Skeletal muscle satellite cell (primary cell): ENCODE measurements at regions not wholly inside any gene's neighbourhood (a gene's known extent, or its start where the extent isn't known, plus 50 kb on each side); places are given as distances from the start of the nearest gene placed in this dataset.
"Not testable (repeated sequence)": the region's sequence is repeated elsewhere in the genome, so short reads cannot be mapped to it uniquely, and the experiment has no call there.

Experiments used
- H3K27me3 ChIP-seq: 2 replicates; pipeline ENCODE4 v1.7.0; 2013; ENCODE audit warnings: low read length; ENCODE audit not compliant: control insufficient read depth, insufficient read depth
- H3K36me3 ChIP-seq: 2 replicates; pipeline ENCODE4 v1.7.0; 2013; ENCODE audit warnings: mild to moderate bottlenecking, control low read depth, low read length; ENCODE audit not compliant: insufficient read depth
- H3K4me1 ChIP-seq: 2 replicates; pipeline ENCODE4 v1.7.0; 2013; ENCODE audit warnings: low read length; ENCODE audit not compliant: control insufficient read depth, insufficient read depth
- H3K4me2 ChIP-seq: 2 replicates; pipeline ENCODE4 v1.7.0; 2013; ENCODE audit warnings: mild to moderate bottlenecking, low read length
- H3K4me3 ChIP-seq: 2 replicates; pipeline ENCODE4 v1.7.0; 2013; ENCODE audit warnings: low read length
- H3K9ac ChIP-seq: 2 replicates; pipeline ENCODE4 v1.7.0; 2013; ENCODE audit warnings: mild to moderate bottlenecking, low read depth, low read length, moderate library complexity
- H3K9me3 ChIP-seq: replicated peaks from 2 replicates; pipeline ENCODE4 v1.7.0; 2013; ENCODE audit warnings: mild to moderate bottlenecking, control low read depth, low read length

- Histone ChIP-seq H3K9me3 (no peaks in the 10 kb centered on the region), H3K4me1 (no peaks in the 10 kb centered on the region), H3K9ac (no peak overlapping the region), H3K4me3 (no peak overlapping the region), H3K36me3 (no peaks in the 10 kb centered on the region), H3K4me2 (no peak overlapping the region), H3K27me3 (no peaks in the 10 kb centered on the region)
These were observed 192.4 kb upstream of the MYLIP start for GRCh38 chr6:15936503-15936902.

- H3K4me3 ChIP-seq, result no peak overlapping the region
- H3K27me3 ChIP-seq, result no peaks in the 10 kb centered on the region
- H3K4me2 ChIP-seq, result no peak overlapping the region
- no peak overlapping the region for H3K9ac ChIP-seq
- no peaks in the 10 kb centered on the region for H3K36me3 ChIP-seq
- H3K9me3 ChIP-seq, result no peaks in the 10 kb centered on the region
- H3K4me1 ChIP-seq, result no peaks in the 10 kb centered on the region
These were observed 193.2 kb upstream of the MYLIP start for GRCh38 chr6:15935661-15936060.

- not testable (repeated sequence) for H3K9me3 ChIP-seq, H3K36me3 ChIP-seq, H3K27me3 ChIP-seq, H3K4me2 ChIP-seq, H3K4me3 ChIP-seq, H3K9ac ChIP-seq, H3K4me1 ChIP-seq
These were observed 197.2 kb upstream of the MYLIP start for GRCh38 chr6:15931697-15932096.

- Histone ChIP-seq H3K9ac (no peak overlapping the region), H3K4me2 (no peak overlapping the region), H3K4me1 (no peaks in the 10 kb centered on the region), H3K4me3 (no peak overlapping the region), H3K9me3 (no peaks in the 10 kb centered on the region), H3K27me3 (no peaks in the 10 kb centered on the region), H3K36me3 (no peaks in the 10 kb centered on the region)
These were observed 198.7 kb upstream of the MYLIP start for GRCh38 chr6:15930207-15930606.

DNA sequence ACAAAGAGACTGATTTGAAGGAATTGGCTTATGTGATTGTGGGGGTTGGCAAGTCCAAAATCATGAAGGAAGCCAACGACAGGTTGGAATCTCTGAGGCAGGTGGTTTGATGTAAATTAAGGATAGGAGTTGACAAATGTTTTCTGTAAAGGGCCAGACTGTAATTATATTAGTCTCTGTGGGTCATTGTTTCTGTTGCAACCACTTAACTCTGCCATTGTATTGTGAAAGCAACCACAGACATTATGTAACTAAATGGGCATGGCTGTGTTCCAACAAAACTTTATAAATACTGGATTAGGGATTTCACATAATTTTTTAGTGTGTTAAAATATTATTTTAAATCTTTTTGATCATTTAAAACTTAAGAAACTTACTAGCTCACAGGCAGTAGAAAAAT lies 199.2 kb upstream of the MYLIP start:
- no peaks in the 10 kb centered on the region for H3K27me3 ChIP-seq
- H3K36me3 ChIP-seq, result no peaks in the 10 kb centered on the region
- no peaks in the 10 kb centered on the region for H3K4me1 ChIP-seq
- H3K9ac ChIP-seq, result no peak overlapping the region
- no peaks in the 10 kb centered on the region for H3K9me3 ChIP-seq
- H3K4me2 ChIP-seq, result no peak overlapping the region
- no peak overlapping the region for H3K4me3 ChIP-seq

GRCh38 chr6:15927531-15928225 lies 201.2 kb upstream of the MYLIP start:
- Histone ChIP-seq H3K4me1 (no peaks in the 10 kb centered on the region), H3K9me3 (no peaks in the 10 kb centered on the region), H3K27me3 (no peaks in the 10 kb centered on the region), H3K4me2 (no peak overlapping the region), H3K36me3 (no peaks in the 10 kb centered on the region), H3K4me3 (no peak overlapping the region), H3K9ac (no peak overlapping the region)

DNA sequence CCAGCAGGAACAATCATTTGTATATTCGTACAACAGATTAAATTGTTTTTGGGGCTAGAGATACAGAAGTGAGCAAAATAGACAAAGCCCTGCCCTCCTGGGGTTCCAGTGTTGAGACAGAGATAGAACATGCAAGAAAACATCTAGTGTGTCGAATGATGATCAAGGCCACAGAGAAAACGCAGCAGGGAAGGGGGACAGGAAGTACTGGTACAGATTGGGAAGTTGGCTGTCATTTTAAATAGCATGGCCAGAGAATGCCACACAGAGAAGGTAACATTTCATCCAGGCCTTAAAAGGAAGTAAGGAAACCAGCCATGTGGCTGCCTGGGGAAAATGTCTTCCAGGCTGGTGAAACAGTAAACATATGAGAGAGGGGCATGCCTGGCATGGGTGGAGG lies 202.6 kb upstream of the MYLIP start:
- no peaks in the 10 kb centered on the region for H3K36me3 ChIP-seq
- H3K9me3 ChIP-seq, result no peaks in the 10 kb centered on the region
- H3K27me3 ChIP-seq, result no peaks in the 10 kb centered on the region
- no peak overlapping the region for H3K4me2 ChIP-seq
- H3K4me1 ChIP-seq, result no peaks in the 10 kb centered on the region
- no peak overlapping the region for H3K4me3 ChIP-seq
- no peak overlapping the region for H3K9ac ChIP-seq

- no peak overlapping the region for H3K4me2 ChIP-seq
- no peak overlapping the region for H3K9ac ChIP-seq
- no peaks in the 10 kb centered on the region for H3K9me3 ChIP-seq
- H3K4me1 ChIP-seq, result no peaks in the 10 kb centered on the region
- H3K4me3 ChIP-seq, result no peak overlapping the region
- H3K36me3 ChIP-seq, result no peaks in the 10 kb centered on the region
- H3K27me3 ChIP-seq, result no peaks in the 10 kb centered on the region
These were observed 204.0 kb upstream of the MYLIP start for GRCh38 chr6:15924893-15925292.

GRCh38 chr6:15922510-15923250 lies 206.2 kb upstream of the MYLIP start:
- Histone ChIP-seq H3K4me2 (no peak overlapping the region), H3K4me1 (no peaks in the 10 kb centered on the region), H3K27me3 (no peaks in the 10 kb centered on the region), H3K4me3 (no peak overlapping the region), H3K9ac (no peak overlapping the region), H3K9me3 (no peaks in the 10 kb centered on the region), H3K36me3 (no peaks in the 10 kb centered on the region)

DNA sequence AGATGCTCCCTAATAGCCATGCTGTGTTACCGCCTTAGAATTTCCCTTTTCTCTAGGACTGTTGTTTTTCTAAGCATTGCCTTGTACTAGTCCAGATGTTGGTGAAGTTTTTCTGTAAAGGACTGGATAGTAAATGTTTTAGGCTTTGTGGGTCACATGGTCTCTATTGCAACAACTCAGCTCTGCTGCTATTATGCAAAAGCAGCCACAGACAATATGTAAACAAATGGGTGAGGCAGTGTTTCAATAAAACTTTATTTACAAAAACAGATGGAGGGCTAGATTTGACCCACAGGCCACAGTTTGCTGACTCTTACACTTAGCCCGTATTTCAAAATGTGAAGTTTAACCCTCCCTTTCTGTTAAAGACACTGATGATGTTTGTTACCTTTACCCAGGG lies 207.6 kb upstream of the MYLIP start:
- Histone ChIP-seq H3K4me1 (no peaks in the 10 kb centered on the region), H3K9ac (no peak overlapping the region), H3K4me2 (no peak overlapping the region), H3K36me3 (no peaks in the 10 kb centered on the region), H3K27me3 (no peaks in the 10 kb centered on the region), H3K4me3 (no peak overlapping the region), H3K9me3 (no peaks in the 10 kb centered on the region)

DNA sequence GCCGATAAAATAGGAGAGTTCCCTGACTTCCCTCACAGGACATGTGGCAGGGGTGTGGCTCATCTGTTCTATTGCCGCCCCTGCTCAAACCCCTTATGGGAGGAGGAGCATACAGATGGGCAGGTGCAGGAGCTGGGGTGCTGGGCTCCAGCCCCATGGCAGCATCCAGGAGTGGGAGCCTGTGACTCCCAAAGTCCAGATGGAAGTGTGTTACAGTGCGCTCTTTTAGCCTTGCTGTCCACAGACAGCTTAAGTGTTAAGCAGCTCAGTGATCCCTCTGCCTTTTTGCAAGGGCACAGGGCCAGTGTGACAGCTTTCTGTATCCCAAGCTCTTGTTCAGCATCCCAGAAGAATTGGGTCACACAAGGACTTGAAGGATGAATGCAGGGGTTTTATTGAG lies 212.3 kb upstream of the MYLIP start:
- H3K36me3 ChIP-seq, result no peaks in the 10 kb centered on the region
- no peak overlapping the region for H3K9ac ChIP-seq
- H3K4me3 ChIP-seq, result no peak overlapping the region
- H3K4me1 ChIP-seq, result no peaks in the 10 kb centered on the region
- H3K4me2 ChIP-seq, result no peak overlapping the region
- no peaks in the 10 kb centered on the region for H3K27me3 ChIP-seq
- no peaks in the 10 kb centered on the region for H3K9me3 ChIP-seq
